ENCODE measurements at regions not wholly inside any gene's neighbourhood (a gene's known extent, or its start where the extent isn't known, plus 50 kb on each side); places are given as distances from the start of the nearest gene placed in this dataset.

- TF ChIP-seq EZH2phosphoT487 (IDR thresholded peaks at IDR 0.05; ENCODE audit: low read length) = no peak
- TF ChIP-seq EZH2 (optimal IDR thresholded peaks at IDR 0.05; ENCODE audit: low read depth, low read length) = no peak
- no peak for TF ChIP-seq CTCF (IDR thresholded peaks at IDR 0.05; ENCODE audit: low read length)
- Histone ChIP-seq H3K27me3 (replicated peaks; ENCODE audit: insufficient read depth, low read length) (no peaks in the 10 kb centered on the region), H4K20me1 (ENCODE audit: insufficient read depth, low read length) (no peaks in the 10 kb centered on the region), H2AFZ (ENCODE audit: low read length) (no peak overlapping the region), H3K9me2 (replicated peaks; ENCODE audit: insufficient read depth, low read length) (no peaks in the 10 kb centered on the region), H3K9ac (ENCODE audit: low read length) (no peak overlapping the region), H3K4me3 (ENCODE audit: low read length) (no peak overlapping the region), H3K79me2 (ENCODE audit: low read length) (no peaks in the 10 kb centered on the region), H3K36me3 (replicated peaks; ENCODE audit: insufficient read depth, low read length) (no peaks in the 10 kb centered on the region), H3F3A (ENCODE audit: insufficient read depth, low read length) (peaks cover 21% of the 10 kb centered on the region), H3K27ac (ENCODE audit: low read length) (no peak overlapping the region), H3K4me2 (ENCODE audit: low read depth, low read length) (no peak overlapping the region), H3K4me1 (ENCODE audit: low read length) (peaks cover 39% of the 10 kb centered on the region), H3K9me3 (replicated peaks; ENCODE audit: insufficient read depth, low read length) (no peaks in the 10 kb centered on the region)
- DNase-seq = no peak
Measured at GRCh38 chr3:99541181-99541580, 97.2 kb upstream of the COL8A1 start.

GRCh38 chr3:99537416-99537815 is 101.0 kb upstream of the COL8A1 start:
- Histone ChIP-seq H3K4me3 (ENCODE audit: low read length) (no peak overlapping the region), H3K9me2 (replicated peaks; ENCODE audit: insufficient read depth, low read length) (no peaks in the 10 kb centered on the region), H3K9me3 (replicated peaks; ENCODE audit: insufficient read depth, low read length) (no peaks in the 10 kb centered on the region), H3K79me2 (ENCODE audit: low read length) (no peaks in the 10 kb centered on the region), H3K4me1 (ENCODE audit: low read length) (peaks cover 8% of the 10 kb centered on the region), H3K4me2 (ENCODE audit: low read depth, low read length) (no peak overlapping the region), H3K9ac (ENCODE audit: low read length) (no peak overlapping the region), H4K20me1 (ENCODE audit: insufficient read depth, low read length) (no peaks in the 10 kb centered on the region), H3F3A (ENCODE audit: insufficient read depth, low read length) (peaks cover 4% of the 10 kb centered on the region), H3K27ac (ENCODE audit: low read length) (no peak overlapping the region), H3K36me3 (replicated peaks; ENCODE audit: insufficient read depth, low read length) (no peaks in the 10 kb centered on the region), H2AFZ (ENCODE audit: low read length) (no peak overlapping the region), H3K27me3 (replicated peaks; ENCODE audit: insufficient read depth, low read length) (no peaks in the 10 kb centered on the region)
- TF ChIP-seq EZH2 (optimal IDR thresholded peaks at IDR 0.05; ENCODE audit: low read depth, low read length) (no peak), EZH2phosphoT487 (IDR thresholded peaks at IDR 0.05; ENCODE audit: low read length) (no peak), CTCF (IDR thresholded peaks at IDR 0.05; ENCODE audit: low read length) (no peak)
- no peak for DNase-seq

GRCh38 chr3:99536555-99537314 is 101.7 kb upstream of the COL8A1 start:
- H3K4me1 ChIP-seq (ENCODE audit: low read length) = 0 out of 2 replicates have a peak, but pooled peaks cover 4% of the 10 kb centered on the region
- H3K4me3 ChIP-seq (ENCODE audit: low read length) = no peak overlapping the region
- H3F3A ChIP-seq (ENCODE audit: insufficient read depth, low read length) = no peaks in the 10 kb centered on the region
- no peak for TF ChIP-seq CTCF (IDR thresholded peaks at IDR 0.05; ENCODE audit: low read length)
- no peak overlapping the region for H3K27ac ChIP-seq (ENCODE audit: low read length)
- no peaks in the 10 kb centered on the region for H4K20me1 ChIP-seq (ENCODE audit: insufficient read depth, low read length)
- no peak overlapping the region for H3K9ac ChIP-seq (ENCODE audit: low read length)
- H3K27me3 ChIP-seq (replicated peaks; ENCODE audit: insufficient read depth, low read length) = no peaks in the 10 kb centered on the region
- H3K4me2 ChIP-seq (ENCODE audit: low read depth, low read length) = no peak overlapping the region
- no peak overlapping the region for H2AFZ ChIP-seq (ENCODE audit: low read length)
- no peaks in the 10 kb centered on the region for H3K36me3 ChIP-seq (replicated peaks; ENCODE audit: insufficient read depth, low read length)
- no peaks in the 10 kb centered on the region for H3K9me2 ChIP-seq (replicated peaks; ENCODE audit: insufficient read depth, low read length)
- no peaks in the 10 kb centered on the region for H3K79me2 ChIP-seq (ENCODE audit: low read length)
- DNase-seq = no peak
- no peaks in the 10 kb centered on the region for H3K9me3 ChIP-seq (replicated peaks; ENCODE audit: insufficient read depth, low read length)
